22Rv1 (cell line): ENCODE measurements at regions not wholly inside any gene's neighbourhood (a gene's known extent, or its start where the extent isn't known, plus 50 kb on each side); places are given as distances from the start of the nearest gene placed in this dataset.

Experiments used
- H3K27ac ChIP-seq: fragments of 450-650 bp; 2 replicates; pipeline ENCODE4 v1.5.1; 2017
- ZFX ChIP-seq: fragments of 450-650 bp; IDR thresholded peaks from 2 replicates; pipeline ENCODE4 v1.6.1; 2017; ENCODE audit warnings: antibody characterized with exemption, borderline replicate concordance
- TF ChIP-seq, protein P1 (sequence below): fragments of 450-650 bp; IDR thresholded peaks from 2 replicates; pipeline ENCODE4 v1.5.1; 2017; ENCODE audit warnings: mild to moderate bottlenecking

- H3K27ac ChIP-seq = no peak overlapping the region
- TF ChIP-seq, protein P1, sequence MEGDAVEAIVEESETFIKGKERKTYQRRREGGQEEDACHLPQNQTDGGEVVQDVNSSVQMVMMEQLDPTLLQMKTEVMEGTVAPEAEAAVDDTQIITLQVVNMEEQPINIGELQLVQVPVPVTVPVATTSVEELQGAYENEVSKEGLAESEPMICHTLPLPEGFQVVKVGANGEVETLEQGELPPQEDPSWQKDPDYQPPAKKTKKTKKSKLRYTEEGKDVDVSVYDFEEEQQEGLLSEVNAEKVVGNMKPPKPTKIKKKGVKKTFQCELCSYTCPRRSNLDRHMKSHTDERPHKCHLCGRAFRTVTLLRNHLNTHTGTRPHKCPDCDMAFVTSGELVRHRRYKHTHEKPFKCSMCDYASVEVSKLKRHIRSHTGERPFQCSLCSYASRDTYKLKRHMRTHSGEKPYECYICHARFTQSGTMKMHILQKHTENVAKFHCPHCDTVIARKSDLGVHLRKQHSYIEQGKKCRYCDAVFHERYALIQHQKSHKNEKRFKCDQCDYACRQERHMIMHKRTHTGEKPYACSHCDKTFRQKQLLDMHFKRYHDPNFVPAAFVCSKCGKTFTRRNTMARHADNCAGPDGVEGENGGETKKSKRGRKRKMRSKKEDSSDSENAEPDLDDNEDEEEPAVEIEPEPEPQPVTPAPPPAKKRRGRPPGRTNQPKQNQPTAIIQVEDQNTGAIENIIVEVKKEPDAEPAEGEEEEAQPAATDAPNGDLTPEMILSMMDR = no peak
These were observed 64.0 kb upstream of the SLC24A4 start for GRCh38 chr14:92258934-92259333.

- no peak for TF ChIP-seq ZFX
- TF ChIP-seq, protein P1 = no peak
- H3K27ac ChIP-seq = no peak overlapping the region
These were observed 63.2 kb upstream of the SLC24A4 start for GRCh38 chr14:92259613-92260357.

GRCh38 chr14:92263681-92264080, 59.3 kb upstream of the SLC24A4 start:
- H3K27ac ChIP-seq = no peak overlapping the region
- no peak for TF ChIP-seq ZFX
- TF ChIP-seq, protein P1 = no peak

GRCh38 chr14:92264195-92264594, 58.8 kb upstream of the SLC24A4 start:
- TF ChIP-seq, protein P1 = no peak
- no peak for TF ChIP-seq ZFX

GRCh38 chr14:92266216-92266615, 56.7 kb upstream of the SLC24A4 start:
- H3K27ac ChIP-seq = no peak overlapping the region
- TF ChIP-seq, protein P1 = no peak
- no peak for TF ChIP-seq ZFX

More at GRCh38 chr14:92264195-92264594, 58.8 kb upstream of the SLC24A4 start:
- H3K27ac ChIP-seq = no peak overlapping the region
